ENCODE measurements at regions not wholly inside any gene's neighbourhood (a gene's known extent, or its start where the extent isn't known, plus 50 kb on each side); places are given as distances from the start of the nearest gene placed in this dataset.

DNA sequence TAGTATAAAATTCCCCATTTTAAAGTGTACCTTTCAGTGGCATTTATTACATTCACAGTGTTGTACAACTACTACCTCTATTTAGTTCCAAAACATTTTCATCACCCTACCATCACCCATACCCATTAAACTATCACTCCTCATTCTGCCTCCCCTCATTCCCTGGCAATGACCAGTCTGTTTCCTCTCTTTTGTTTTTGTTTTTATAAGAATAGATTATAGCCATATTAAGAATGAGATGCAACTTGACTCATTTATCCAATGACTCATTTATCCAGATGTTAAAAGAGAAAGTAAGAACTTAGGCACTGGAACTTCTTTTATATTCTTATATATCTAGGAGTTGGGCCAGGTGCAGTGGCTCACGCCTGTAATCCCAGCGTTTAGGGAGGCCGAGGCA is 156.3 kb downstream of the FAT3 start:
- DNase-seq (ENCODE audit: insufficient read length, low spot score) (no peak), FAIRE-seq (no peak)

DNA sequence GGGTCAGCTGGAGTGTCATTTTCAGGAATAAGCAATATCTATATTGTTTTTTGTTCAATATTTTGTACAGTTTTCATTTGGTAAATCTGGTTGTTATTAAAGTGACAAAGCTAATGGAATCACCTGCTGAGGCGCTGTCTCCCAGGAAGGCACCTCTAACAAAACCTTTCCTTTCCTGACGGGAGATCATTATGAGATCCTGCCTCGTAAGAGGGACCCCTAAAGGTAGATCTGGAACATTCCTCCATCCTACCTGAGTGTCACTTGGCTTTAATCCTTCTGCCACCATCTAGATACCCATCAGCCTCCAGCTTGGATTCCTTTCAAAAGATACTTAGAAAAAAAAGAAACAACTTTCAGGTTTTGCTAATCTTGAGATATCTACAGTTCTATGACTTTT is 157.7 kb downstream of the FAT3 start:
- FAIRE-seq (no peak), DNase-seq (ENCODE audit: insufficient read length, low spot score) (no peak)

- DNase-seq (ENCODE audit: insufficient read length, low spot score) (peak; percentile 44), FAIRE-seq (peak; percentile 40)
Observed at GRCh38 chr11:92383430-92383829, 158.8 kb downstream of the FAT3 start.

- DNase-seq (ENCODE audit: insufficient read length, low spot score) (no peak), FAIRE-seq (no peak)
Observed at GRCh38 chr11:92384358-92384757, 159.7 kb downstream of the FAT3 start.

DNA sequence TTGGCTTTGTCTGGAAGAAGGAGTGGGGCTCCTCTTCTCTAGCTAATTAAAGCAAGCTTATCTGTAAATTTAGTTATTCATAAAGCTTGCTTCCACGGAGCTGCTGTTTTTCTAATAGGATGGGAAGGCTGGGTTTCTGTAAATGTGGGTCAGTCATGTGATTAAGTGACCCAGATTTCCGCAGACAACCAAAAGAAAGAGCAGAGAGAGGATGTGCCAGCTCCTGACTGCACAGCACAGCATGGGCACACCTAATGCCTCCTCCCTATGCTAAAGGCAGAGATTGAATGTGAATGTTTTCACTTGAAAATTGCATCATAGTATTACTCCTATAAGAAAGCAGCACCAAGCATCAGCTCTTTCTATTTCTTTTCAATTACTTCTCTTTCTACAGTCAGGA is 160.2 kb downstream of the FAT3 start:
- no peak for FAIRE-seq

GRCh38 chr11:92386577-92386976 is 162.0 kb downstream of the FAT3 start:
- no peak for FAIRE-seq
- DNase-seq (ENCODE audit: insufficient read length, low spot score), result no peak

More for the DNA sequence above, 160.2 kb downstream of the FAT3 start:
- DNase-seq (ENCODE audit: insufficient read length, low spot score), result no peak

DNA sequence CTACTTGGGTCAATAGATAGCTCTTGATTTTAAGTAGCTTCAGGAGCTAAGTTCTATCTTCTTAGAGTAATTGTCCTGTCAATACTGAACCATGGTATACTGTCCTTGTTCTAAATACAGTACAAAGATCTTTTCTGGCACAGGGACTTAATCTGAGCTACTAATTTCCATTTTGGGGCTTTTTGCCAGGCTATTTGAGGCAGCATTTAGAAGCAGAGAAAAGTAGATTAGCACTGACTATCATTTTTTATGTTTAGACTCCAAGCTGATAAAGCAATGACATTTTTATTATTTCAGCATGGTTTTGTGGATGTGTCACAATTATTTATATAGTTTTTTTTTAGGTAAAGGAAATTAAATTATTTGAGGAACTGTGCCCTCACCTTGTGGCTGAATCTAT is 163.2 kb downstream of the FAT3 start:
- DNase-seq (ENCODE audit: insufficient read length, low spot score) (no peak), FAIRE-seq (no peak)

- FAIRE-seq, result no peak
- DNase-seq (ENCODE audit: insufficient read length, low spot score), result no peak
Observed at GRCh38 chr11:92388380-92388779, 163.8 kb downstream of the FAT3 start.

- FAIRE-seq (no peak), DNase-seq (ENCODE audit: insufficient read length, low spot score) (no peak)
Observed at GRCh38 chr11:92390783-92391182, 166.2 kb downstream of the FAT3 start.

GRCh38 chr11:92391364-92391763 is 166.7 kb downstream of the FAT3 start:
- FAIRE-seq (no peak), DNase-seq (ENCODE audit: insufficient read length, low spot score) (no peak)

DNA sequence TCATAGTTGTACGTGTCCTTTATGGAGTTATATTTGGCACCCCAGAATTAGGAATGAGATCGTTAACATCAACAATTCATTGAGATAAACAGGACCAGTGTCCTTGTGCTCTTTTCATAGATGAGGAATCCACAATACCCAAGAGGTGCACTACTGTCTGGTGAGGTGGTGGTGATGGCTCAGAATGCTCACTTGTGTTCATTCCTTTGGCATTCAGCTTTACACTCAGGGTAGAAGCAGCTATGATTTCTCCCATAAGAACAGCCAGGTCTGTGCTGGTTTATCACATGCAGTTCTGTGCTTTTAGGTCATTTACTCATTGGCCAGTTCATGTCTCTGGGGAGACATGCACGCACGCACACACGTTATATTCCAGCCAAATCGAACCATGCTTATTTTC is 167.2 kb downstream of the FAT3 start:
- DNase-seq (ENCODE audit: insufficient read length, low spot score), result no peak
- FAIRE-seq, result no peak

GRCh38 chr11:92393218-92393617 is 168.6 kb downstream of the FAT3 start:
- FAIRE-seq (no peak), DNase-seq (ENCODE audit: insufficient read length, low spot score) (no peak)

DNA sequence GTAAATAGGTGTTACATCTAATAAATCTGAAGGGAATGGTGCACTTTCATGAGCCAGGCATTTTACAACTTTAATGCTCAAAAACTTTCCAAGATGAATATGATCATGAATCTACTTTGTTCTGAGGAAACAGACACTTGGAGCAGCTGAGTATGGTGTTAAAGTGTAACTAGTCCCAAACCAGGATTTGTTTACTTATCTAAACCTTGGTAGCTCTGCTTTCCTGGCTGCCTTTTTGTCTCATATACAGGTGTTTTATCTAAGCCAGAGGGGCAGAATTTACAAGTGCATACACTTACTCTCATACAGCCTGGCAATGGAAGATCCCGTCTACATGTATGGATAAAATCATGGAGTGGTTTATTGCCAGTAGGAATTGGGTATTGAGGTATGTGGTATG is 171.5 kb downstream of the FAT3 start:
- DNase-seq (ENCODE audit: insufficient read length, low spot score), result no peak
- FAIRE-seq, result no peak

DNA sequence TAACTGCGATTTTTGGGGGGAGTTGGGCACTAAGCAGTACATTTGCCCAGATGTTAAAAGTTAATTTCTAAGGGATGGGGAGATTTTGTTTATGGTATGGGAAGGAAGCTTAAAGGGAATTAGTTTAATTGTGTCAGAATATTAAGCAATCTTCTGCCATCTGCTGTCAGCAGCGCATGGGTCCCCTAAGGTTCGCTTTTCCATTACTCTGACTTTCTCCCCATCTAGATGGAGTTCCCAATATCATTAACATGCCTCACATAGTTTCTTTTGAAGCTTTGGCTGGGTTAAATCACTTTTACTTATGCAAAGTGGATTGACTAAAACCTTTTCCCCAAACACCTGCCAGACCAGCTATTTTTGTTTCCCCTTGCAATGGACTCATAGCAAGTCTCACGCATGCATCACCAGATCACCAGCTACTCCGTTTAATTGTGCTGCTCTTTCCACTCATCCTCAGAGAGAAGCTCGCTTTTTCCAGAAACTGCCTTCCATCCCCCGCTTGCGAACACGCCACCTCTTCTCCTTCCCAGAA is 172.7 kb downstream of the FAT3 start:
- DNase-seq (ENCODE audit: insufficient read length, low spot score) (no peak), FAIRE-seq (no peak)

DNA sequence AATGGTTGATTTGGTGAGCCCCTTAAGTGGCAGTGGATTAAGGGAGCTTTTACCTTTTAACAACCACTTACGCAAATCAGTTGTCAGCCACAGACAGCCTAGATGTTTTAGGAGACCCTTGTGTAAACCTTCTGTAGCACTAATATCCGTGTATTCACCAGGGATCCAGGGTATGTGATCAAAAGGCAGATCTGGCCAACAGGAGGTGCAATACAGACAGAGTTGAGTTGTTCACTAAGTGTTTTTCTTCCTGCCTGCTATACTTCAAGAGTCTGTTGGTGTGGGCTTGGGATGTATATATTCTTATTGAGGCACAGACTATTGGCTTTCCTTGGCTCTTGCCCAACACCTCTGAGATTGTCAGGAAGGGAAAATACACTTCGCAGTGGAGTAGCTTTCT is 175.1 kb downstream of the FAT3 start:
- DNase-seq (ENCODE audit: insufficient read length, low spot score) (no peak), FAIRE-seq (no peak)

GRCh38 chr11:92401520-92401919 is 176.9 kb downstream of the FAT3 start:
- no peak for FAIRE-seq

GRCh38 chr11:92406472-92406871 is 181.9 kb downstream of the FAT3 start:
- DNase-seq (ENCODE audit: insufficient read length, low spot score) (no peak), FAIRE-seq (no peak)

More at GRCh38 chr11:92401520-92401919, 176.9 kb downstream of the FAT3 start:
- DNase-seq (ENCODE audit: insufficient read length, low spot score), result no peak

GRCh38 chr11:92409355-92409754 is 184.7 kb downstream of the FAT3 start:
- DNase-seq (ENCODE audit: insufficient read length, low spot score), result no peak
- FAIRE-seq, result no peak

GRCh38 chr11:92409956-92410355 is 185.3 kb downstream of the FAT3 start:
- no peak for FAIRE-seq
- DNase-seq (ENCODE audit: insufficient read length, low spot score), result no peak

GRCh38 chr11:92410526-92410925 is 185.9 kb downstream of the FAT3 start:
- FAIRE-seq, result no peak
- DNase-seq (ENCODE audit: insufficient read length, low spot score), result no peak

GRCh38 chr11:92411431-92411830 is 186.8 kb downstream of the FAT3 start:
- FAIRE-seq, result no peak
- no peak for DNase-seq (ENCODE audit: insufficient read length, low spot score)

DNA sequence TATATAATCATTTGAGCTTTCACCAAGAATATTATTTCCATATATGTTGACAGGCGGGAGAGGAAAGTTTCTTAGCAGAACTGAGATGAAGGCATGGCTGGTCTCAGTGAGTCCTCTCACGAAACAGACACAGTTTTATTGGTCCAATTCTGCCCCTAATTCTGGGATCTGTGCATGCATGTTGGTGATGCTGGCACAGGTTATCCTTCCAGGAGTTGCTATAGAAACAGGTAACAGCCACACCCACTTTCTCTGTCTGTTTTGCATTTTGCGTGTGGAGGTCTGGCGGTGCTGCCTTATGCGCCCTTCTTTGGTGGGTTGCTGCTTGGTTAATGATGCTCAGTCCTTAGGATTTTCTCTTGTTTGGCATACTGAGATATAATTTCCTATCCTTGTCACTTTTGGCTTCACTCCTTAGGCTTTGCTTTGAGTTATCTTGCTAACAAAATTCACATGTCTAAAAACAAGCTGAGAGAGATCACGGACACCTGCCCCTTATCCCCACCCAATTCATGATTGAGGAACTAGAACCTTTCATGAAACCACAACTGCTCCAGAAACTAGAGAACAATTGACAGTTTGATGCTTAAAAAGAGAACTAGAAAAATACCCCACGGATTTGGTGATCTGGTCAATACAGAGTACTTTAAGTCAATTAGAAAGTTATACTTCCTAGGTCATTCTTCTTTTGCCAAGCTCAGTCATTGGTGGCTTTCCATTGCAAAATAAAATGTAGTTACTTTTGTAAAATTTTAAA is 189.3 kb downstream of the FAT3 start:
- DNase-seq (ENCODE audit: insufficient read length, low spot score), result no peak
- no peak for FAIRE-seq

Measured in HTR-8/SVneo (cell line).